Inflammatory macrophage (primary cell): ENCODE measurements at regions not wholly inside any gene's neighbourhood (a gene's known extent, or its start where the extent isn't known, plus 50 kb on each side); places are given as distances from the start of the nearest gene placed in this dataset.

Experiments used
- DNase-seq, 2 donors: peaks; one replicate each; pipeline ENCODE4 v3.0.0-alpha.2; 2020 to 2022

DNA sequence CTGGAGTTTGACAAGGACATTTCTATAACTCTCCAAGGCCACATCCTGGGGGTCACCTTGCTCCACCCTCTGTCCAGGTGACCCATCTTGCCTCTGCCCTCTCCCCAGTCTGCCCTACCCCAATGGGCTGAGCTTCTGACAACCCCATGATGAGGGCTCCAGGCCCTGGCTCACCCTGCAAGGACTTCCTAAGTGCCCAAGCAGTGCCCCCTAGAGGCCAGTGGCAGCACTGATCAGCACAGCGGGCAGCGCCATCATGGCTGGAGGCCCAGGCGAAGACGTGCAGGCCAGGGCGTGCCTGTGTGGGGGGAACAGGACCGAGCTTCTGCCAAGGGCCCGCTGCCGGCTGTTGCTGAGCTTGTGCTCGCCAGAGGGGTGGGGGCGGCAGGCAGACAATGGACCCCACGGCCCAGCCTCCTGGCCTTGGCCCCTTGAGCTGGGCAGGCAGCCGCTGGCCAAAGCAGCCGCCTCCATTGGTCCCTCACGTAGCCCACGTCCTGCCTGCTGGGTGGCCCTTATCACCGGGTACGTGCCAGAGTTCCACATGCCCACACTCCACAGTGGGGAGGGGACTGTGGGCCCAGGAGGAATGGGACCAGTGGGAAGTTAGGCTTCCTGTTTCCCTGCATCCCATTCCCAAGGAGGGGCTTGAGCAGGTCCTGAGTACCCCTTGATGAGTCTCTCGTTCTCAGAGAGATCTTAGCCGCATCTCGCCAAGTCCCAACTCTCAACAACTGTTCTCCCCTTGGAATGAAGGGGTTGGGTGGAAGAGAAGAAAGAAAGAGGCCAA is 64.3 kb downstream of the MRPL14 start:
- DNase-seq = peak; percentile 37 to 49

DNA sequence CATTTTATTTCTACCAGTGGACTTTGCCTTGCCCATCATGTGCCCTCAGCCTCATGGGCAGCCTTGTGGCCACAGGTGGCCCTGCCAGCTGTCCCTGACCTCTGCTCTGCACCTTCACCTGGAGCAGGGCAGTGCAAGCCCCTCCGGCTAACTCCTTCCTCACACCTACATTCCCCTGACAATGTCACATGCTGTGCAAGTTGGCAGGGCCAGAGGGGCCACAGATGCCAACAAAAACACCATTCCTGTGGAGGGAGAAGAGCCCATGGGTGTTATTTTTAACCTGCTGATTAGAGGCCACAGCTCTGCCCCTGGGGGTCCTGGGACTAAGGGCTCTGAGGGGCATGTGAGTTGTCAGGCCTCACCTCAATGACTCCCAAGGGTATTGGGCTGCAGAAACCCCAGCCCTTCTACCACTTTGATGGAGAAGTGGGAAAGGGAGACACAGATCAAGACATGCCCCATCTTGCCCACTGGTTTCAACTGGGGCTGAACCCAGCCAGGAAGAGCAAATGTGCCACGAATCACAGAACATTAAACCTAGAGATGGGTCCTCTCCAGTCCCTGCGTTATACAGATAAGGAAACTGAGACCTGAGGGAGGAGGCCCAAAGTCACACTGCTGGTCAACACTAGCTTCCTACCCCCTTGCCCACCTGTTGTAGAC is 65.0 kb downstream of the MRPL14 start:
- no peak for DNase-seq

DNA sequence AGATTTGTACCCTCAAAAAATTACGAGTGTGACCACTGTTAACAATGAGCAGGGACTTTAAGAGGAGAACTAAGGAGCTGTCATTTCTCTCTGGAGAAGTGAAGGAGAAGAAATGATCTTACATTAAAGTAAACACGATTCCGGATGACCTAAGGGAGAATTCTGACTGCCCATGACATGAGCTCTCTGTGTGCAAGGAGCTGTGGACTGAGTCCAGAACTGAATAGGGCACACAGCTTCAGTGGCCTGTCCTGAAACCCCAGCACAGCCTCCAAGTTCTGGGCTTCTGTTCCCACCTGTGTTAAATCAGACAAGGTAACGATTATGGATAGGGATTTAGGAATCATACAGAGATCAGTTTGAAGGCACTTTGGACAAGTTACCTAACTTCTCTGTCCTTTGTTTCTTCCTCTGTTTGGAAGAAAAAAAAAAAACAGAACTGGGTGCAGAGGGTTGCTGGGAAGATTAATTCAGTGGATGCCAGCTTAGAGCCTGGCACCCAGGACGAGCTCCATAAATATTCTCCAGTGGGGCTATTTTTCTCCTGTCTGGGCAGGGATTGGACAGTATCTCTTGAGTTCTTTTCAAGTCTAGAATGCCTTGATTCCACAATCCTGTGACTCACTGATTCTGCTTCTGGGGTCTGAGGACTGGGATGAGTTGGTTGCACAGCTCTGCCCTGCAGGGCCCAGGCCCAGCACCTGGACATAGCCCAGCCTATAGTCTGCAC is 65.7 kb downstream of the MRPL14 start:
- no peak for DNase-seq

DNA sequence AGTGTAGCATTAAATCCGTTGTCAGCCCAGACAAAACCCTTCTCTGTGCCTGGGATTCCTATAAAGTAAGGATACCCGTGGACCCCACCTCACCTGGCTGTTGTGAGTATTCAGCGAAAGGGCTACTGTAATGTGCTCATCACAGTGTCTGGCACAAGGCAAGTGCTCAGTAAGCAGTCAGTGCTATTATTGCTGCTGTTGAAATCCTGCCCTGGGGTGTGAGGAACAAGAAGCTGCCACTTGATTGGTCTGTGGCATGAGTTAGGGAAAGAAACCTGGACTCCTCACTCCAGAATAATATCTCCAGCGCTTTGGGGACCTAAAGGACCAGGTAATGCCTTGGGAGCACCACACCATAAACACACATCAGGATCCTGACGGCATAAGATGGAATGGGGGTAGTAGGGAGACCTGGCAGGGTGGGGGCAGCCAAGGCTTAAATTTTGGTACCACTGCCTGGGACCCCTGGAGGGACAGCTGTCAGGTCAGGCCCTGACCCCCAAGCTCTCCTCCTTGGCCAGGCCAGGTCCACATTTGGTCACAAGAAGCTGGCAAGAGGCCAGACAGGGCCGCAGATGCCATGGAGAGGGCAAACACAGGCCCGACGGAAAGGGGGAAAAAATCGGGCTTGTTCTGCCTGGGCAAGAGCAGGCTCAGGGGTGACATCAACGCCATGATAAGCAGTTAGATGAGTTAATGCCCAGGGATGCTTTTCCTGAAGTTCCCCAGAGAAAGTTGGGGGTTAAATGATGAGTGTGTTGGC is 66.5 kb downstream of the MRPL14 start:
- peak in 1 of 2 donors; percentile 47 for DNase-seq

DNA sequence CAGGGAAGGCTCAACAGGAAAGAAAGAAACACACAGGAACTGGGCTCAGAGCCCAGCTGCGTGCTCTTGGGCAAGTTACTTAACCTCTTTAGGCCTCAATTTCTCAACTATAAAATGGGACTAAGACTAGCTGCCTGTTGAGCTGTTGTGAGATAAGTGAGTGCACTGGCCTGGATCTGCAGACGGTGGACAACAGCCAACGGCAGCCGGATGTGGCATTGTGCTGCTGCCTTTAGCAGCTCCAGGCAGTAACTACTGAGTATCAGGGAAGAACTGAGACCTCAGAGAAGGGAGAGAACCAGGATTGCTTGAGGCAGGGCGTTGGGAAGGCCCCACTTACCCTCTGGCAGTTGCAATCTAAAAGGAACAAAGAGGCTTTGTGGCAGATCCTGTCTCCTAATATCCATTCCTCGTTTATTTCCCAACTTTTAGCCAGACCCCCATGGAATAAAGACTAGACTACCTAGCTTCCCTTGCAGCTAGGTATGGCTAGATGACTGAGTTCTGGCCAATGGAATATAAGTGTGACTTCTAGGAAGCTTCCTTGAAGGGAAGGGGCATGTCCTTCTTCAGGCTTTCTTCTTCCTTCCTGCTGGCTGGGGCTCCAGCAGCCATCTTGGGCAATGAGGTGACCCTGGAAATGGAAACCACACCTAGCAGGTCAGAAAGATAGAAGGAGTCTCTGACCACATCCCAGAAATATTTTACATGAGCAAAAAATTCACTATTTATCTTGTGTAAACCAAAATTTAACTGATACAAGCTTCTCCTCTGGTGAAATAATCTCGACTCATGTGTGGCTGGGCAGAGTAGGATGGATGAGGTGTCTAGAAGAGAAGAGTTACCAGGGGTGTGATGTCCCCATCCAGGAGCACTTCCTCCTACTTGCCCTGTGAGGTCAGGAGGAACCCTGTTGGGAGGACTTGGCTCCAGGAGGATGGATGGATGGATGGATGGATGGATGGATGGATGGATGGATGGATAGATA is 67.6 kb downstream of the MRPL14 start:
- DNase-seq = peak; percentile 37 to 86

DNA sequence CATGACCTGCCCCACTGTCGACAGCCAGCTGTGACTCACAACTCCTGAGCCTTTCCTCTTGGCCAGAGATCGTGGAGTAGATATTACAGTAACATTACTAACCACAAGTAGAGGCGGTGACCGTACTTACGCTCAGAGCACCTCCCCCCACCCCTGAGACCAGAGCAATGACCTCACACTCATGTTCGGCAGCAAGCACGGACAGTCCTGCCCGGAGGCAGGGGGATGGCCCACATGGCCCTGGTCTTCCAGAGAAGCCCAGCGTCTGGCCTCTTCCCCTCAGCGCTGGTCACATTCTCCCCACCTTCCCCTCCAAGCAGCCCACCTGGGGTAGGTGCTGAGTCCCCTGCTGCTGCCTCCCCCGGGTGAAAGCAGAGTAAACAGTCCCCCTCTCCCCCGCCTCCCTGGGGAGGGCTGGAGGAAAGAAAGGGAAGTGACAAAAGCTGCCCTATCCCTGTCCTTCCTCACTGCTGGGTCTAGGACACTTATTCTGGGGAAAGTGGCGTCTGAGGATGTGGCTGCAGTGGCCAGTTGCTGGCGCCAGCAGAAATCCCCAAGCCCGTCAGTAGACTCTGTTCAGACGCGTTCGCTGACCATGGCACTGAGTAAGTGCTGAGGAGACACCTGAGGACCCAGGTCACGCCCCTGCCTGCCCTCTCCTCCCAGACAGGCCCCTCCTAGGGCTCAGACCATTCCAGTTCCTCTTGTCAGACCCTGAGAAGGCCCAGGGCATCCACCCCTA is 68.5 kb downstream of the MRPL14 start:
- DNase-seq = peak; percentile 98 to 99

DNA sequence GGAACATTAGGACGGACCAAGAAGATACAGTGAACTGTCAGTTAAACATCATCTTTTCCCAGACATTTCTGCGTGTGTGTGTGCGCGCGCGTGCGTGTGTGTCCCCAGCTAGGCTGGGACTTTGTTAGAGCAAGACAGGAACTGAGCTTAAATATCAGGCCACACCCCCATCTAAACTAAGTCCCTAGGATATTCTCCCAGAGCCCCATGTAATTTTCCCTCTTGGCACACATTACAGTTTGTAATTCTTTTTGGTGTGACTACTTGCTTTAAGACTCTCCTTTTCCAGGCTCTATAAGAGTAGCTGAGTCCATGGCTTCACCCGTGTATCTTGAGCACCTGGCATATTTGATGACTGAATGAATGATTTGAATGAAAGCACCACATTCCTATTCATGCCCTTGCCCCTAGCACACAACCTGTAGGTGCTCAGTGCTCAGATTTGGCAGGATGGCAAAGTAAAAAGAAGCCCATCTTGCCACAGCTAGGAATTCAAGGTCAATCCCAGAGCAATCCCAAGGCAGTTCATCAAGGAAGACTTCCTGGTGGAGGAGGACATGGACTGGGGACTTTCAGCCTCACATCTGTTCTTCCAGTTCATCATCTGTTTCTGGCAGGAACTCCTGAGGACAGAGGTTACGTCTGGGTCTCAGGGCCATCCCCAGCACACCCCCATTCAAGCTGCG is 69.2 kb downstream of the MRPL14 start:
- DNase-seq = no peak

DNA sequence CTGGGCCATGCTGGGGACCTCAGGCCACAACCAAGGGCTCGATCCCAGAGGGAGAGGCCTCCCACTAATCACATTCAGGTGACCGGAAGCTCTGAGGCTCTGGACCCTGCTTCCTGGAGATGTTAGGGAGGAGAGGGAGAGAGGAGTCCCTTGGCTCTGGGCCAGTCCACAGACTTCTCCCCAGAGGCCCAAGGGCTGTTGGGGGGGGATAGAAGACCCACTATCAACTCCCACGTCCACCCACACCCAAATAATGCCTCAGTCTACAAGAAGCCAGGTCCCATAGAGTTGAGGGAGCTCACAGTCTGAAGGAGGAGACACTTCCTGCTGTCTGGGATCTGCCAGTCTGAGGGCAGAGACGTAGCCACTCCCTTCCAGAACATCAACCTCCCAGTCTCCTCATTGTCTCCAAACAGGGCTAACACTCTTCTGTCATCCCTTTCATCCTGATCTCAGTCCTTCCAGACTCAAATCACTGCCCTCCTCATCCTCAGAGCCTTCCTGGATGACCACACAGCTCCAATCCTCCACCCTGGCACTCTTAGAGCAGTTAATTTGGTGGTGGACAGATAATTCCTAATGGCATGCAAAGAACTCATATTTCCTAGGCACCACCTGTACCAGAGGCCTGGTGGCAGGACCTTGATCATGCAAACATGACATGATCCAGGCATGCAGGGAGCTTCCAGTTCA is 69.9 kb downstream of the MRPL14 start:
- no peak for DNase-seq

DNA sequence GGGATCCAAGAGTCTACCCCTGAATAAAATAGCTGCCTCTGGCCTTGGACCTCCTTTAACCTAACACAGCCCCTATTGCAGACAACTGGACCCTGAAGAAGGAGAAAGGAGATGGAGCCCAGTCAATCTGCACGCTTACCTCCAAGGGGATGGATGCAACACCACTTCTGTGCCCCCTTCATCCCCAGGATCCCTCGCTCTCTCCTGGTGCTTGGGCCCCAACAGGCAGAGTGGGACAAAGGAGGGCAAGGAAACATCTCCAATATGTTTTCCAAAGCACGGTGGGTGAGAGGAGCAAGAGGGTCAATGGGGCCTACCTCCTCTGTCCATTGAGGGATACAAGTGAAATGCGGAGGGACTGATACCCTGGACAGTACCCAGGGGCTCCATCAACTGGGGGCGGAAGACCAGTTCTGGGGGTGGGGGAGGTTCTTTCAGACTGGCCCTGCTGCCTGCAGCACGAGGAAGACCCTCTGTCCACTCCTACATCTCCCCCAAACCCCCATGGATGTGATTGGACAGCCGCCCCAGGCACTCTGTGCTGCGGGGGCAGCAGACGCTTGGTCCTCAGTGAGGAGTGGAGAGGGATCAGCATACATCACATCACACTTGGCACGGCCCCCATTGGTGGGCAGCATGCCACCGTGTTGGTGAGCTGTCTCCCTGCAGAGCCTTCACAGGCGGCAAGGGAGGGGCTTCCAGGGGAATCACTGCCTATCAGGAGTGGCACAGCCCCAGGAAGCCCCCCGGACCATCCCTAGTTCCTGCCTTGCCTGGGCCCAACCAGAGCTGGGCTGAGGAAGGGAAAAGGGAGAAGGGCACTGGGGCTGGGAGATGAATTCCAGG is 70.6 kb downstream of the MRPL14 start:
- DNase-seq = no peak

DNA sequence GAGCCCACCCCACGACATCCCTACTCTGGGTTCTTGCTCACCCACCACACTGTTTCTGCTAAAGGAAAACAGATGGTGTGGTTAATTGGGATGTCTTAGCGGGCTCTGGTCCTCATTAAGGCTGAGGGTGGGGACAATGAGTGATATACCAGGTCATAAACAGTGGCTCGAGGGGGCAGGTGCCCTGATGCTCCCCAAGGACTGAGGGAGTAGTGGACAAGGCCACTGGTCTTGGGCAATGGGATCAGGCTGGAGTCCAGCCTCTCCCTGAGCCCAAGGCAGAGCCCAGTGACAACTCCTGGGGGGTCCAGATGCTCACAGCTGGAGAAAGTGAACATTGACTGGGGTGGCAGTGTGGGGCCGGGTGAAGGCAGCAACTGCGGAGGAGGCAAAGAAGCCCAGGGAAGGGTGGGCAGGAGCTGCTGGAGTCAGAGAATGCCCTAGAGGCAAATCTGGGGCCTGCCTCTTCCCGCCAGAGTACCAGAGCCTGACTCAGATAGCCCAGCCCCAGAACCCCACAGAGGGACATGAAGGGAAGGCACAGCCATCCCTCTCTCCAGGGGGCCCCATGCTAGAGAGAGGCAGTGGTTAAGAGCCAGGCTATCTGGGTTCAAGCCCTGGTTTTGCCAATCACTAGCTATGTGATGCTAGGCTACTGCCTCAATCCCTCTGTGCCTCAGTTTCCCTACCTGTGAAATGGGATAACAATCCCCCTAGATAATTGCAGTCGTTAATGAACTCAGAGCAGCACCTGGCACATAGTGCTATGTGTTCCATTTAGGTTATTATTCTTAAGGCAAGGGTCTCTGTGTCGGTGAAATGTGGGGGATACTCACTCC is 72.3 kb downstream of the MRPL14 start:
- DNase-seq = no peak

DNA sequence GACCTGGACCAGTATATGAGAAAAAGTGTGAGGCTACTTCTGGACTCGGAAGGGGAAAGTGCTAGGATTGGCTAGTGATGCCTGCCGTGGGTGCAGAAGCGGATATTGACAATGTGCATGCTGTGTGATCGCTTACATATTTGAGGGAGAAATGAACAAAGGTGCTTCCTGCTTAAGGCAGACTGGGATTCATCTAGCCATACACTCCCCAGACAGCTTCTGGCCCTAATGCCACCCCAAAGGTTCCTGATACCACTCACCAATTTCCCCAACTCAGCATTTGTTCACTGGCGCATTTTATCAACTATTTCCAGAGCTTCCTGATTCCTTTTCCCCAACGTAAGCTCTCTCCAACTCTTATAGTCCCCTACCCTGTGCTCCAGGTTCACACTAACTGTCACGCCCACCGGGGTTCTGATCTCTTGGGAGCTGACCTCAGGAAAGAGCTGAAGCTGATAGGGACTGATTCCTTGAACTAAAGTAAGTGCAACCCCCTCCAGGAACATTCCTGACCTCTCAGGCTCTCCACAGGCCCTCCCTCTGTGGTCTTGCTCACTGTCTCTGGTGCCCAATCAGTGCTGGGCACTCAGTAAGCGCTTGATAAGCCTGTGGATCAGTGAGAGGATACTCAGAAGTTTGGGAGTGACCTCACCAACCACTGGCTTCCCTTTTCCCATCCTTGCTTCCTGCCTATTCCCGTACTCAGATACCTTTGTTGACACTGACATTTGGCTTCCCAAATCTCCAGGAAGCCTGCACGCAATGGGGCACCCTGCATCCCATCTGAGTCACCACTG is 73.3 kb downstream of the MRPL14 start:
- DNase-seq = no peak

DNA sequence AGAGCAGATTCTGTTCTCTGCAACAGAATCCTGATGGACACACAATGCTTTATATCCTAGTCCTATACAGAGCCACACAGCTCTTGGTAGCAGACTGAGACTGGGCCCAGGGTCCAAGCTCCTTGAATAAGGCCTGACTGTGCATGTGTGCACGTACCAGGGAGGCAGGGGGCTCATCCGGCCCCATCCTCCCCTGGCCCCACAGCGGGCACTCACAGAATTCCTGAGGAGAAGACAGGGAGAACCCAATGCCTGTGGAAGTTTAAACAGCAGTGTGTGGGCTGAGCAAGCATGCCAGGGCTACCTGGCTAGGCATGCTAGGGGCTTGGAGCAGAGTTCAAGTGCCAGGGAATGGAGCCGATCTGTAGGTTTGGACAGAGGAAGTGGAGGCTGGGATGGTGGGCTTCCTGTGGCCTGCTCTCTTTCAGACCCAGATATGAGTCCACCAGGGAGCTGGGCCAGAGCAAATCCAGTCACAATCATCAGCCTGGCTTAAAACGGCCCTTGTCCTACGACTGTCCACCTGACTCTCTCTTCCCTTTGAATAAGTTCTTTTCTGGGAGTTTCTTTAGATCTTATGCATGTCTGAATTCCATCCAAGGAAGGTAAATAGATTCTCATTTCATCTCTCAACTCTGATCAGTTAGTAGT is 74.0 kb downstream of the MRPL14 start:
- DNase-seq = no peak

DNA sequence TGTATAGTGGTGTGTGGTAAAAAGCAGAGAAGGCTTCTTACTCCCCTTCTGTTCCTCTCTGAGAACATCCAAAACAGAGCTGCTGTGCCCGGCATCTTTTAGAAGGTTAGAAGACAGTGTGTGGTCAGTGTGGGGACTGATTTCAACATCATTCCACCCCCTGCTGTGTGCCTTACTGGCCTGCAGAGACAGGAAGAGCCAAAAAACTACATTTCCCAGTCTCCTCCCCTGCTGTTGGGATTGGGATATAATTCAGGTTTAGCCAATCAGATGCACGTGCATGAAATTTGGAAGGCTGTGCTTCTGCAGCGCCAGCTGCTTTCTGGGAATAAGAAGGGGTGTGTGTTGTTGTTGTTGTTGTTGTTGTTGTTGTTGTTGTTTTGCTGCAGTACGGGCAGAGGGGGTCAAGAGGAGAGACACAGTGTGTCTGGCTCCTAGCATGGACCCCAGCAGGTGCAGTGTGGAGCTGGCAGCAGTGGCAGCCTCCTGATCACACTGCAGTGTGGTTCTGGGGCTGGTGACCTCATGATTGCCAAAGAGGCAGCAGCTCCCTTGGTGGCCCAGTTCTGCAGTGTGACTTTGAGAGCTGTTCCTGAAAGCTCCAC is 74.7 kb downstream of the MRPL14 start:
- DNase-seq = peak; percentile 77 to 85

DNA sequence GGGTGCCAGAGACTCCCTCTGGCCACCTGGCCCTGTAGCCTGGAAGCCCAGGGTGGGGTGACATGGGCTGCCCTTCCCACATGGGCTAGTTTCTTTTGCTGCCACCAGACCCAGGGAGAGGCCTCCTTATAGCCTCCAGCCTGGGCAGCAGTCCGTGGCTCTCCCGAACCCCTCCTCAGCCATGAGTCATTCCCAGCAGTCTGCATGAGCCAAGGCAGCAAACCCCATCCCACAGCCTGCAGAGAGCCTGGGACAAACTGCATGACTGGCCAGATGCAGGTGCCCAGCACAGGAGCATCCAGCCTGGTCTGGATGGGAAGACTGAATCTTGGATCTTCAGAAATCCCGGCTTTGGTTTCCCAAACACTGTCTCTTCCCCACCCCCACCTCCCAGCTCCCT is 75.7 kb downstream of the MRPL14 start:
- DNase-seq = no peak

DNA sequence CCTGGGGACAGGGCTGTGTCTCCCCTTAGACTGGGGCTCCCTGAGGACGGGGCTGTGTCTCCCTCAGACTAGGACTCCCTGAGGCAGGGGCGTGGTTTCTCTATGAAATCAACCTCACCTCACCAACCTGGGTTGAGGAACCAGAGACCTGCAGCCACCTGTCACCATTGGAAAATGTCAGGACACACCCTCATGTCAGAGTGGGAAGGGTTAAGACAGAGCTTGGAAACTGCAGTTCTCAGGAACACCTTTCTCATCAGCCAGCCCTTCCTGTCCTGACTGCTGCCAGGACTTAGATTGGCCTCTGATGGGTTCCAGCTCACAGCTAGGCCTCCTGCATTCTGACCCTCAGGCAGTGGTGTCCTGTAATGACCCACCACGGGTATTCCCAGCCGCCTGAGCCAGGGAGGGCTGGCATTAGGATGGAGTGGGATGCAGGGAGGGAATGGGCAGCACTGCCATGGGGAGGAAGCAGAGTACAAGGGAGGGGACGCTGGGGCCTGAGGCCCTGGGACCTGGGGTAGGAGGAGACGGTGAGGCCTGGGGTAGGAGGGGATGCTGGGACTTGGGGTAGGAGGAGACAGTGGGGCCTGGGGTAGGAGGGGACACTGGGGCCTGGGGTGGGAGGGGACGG is 76.3 kb downstream of the MRPL14 start:
- no peak for DNase-seq
